ENCODE measurements at regions not wholly inside any gene's neighbourhood (a gene's known extent, or its start where the extent isn't known, plus 50 kb on each side); places are given as distances from the start of the nearest gene placed in this dataset.

DNA sequence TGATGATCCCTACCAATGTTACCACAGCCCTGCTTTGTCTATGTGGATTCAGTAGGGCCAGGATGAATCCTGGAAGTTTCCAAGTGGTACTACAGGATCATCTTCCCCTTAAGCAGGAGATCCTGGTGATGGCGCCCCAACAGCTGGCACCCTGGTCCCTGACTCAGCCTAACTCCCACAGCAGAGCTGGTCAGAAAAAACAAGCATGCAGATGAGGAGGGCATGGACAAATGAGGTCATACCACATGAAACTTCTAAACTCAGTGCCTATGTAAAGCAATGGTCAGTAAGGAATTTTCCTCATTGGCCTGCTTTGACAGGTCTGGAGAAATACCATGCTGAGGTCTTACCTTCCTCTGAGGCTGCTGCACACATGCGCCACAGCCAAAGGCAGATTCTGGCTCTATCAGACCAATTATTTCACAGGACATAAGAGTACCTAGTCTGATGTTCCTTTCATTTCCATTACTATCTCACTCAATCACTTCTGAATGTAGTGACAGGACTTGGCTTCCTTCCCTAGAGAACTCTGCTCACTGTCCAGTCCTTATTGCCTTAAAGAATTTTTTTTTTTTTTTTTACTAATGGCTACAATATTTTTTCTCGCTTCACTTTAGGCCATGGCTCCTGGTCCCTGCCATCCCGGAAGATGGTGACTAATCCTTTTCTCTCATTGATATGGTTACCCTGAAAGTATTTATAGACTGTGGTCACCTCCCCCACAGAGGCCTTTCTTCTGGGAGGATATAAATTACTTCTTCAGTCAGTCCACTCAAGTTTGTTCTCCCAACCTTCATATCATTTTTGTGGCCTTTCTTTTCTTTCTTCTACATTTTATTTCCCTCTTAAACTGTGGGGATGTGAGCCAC lies 525.2 kb upstream of the PSMD7 start (continued):
- no peak for TF ChIP-seq YY1 (IDR thresholded peaks at IDR 0.05; ENCODE audit: low read depth)
- no peak for TF ChIP-seq FOXM1 (IDR thresholded peaks at IDR 0.05; ENCODE audit: low read depth)
- TF ChIP-seq ELF1 (IDR thresholded peaks at IDR 0.05), result no peak
- TF ChIP-seq TAF1 (IDR thresholded peaks at IDR 0.05; ENCODE audit: borderline replicate concordance, low read depth, low read length), result no peak
- no peak for TF ChIP-seq TCF12 (IDR thresholded peaks at IDR 0.05)
- no peak for TF ChIP-seq JUND (IDR thresholded peaks at IDR 0.05)
- TF ChIP-seq MEF2A (IDR thresholded peaks at IDR 0.05; ENCODE audit: borderline replicate concordance, low read depth), result no peak
- no peak for TF ChIP-seq SMC3 (IDR thresholded peaks at IDR 0.05; ENCODE audit: low read depth, low read length)

DNA sequence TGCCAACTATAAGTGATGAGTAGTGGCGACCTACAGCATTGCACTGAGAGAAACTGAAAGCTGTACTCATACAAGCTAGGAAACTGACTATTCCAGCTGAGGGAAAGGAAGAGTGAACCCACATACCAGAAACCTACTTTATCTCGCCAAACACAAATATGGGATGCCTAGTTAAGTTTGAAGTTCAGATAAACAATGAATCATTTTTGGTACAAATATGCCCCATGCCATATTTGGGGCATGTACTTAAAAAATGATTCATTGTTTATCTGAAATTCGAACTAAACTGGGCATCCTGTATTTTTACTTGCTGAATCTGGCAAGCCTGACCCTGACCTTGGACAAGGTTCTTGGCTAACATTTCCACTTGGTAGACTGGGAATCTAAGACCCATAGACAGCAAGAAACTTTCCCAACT lies 527.8 kb upstream of the PSMD7 start:
- DNase-seq, result no peak
- Histone ChIP-seq H3K4me3 (ENCODE audit: low read depth in 2 of 2, low read length in 1 of 2) (no peak overlapping the region), H4K20me1 (ENCODE audit: insufficient read depth) (no peaks in the 10 kb centered on the region), H3K9me3 (no peaks in the 10 kb centered on the region), H3K27me3 (ENCODE audit: insufficient read depth) (no peaks in the 10 kb centered on the region), H2AFZ (ENCODE audit: low read depth) (no peak overlapping the region), H3K4me2 (no peak overlapping the region), H3K9ac (no peak overlapping the region), H3K36me3 (replicated peaks in 1 of 2; ENCODE audit: control insufficient read depth in 1 of 2, insufficient read depth in 2 of 2, low read length in 1 of 2) (no peaks in the 10 kb centered on the region), H3F3A (replicated peaks; ENCODE audit: insufficient read depth) (no peaks in the 10 kb centered on the region), H3K27ac (ENCODE audit: low read depth in 2 of 2, low read length in 1 of 2) (no peak overlapping the region), H3K79me2 (ENCODE audit: insufficient read depth) (no peaks in the 10 kb centered on the region), H3K9me2 (no peaks in the 10 kb centered on the region), H3K4me1 (ENCODE audit: control insufficient read depth in 1 of 2, insufficient read depth in 2 of 2, low read depth in 1 of 2, low read length in 1 of 2) (no peaks in the 10 kb centered on the region; a peak in 1 of 4 replicates)
- POLR2A ChIA-PET, result no interaction called here
- CTCF ChIA-PET, result interaction anchor here (1.1 to 1.7 kb wide), 2 partner anchors 24 to 39 kb away, joined by 3 to 4 read pairs; no protein-coding TSS in a partner anchor
- TF ChIP-seq SIN3A (IDR thresholded peaks at IDR 0.05; ENCODE audit: borderline replicate concordance, low read depth, low read length) (no peak), RAD21 (IDR thresholded peaks at IDR 0.05; ENCODE audit: low read length) (no peak), GATA2 (CRISPR knock-in tag; IDR thresholded peaks at IDR 0.05) (no peak), RCOR1 (IDR thresholded peaks at IDR 0.05; ENCODE audit: low read length) (no peak), MEF2A (IDR thresholded peaks at IDR 0.05; ENCODE audit: borderline replicate concordance, low read depth) (no peak), MXI1 (IDR thresholded peaks at IDR 0.05; ENCODE audit: low read depth, low read length) (no peak), RFX5 (IDR thresholded peaks at IDR 0.05; ENCODE audit: low read length) (no peak), FOSL2 (IDR thresholded peaks at IDR 0.05; ENCODE audit: borderline replicate concordance, low read depth) (no peak), JUND (IDR thresholded peaks at IDR 0.05) (no peak), SMC3 (IDR thresholded peaks at IDR 0.05; ENCODE audit: low read depth, low read length) (no peak), TAF1 (IDR thresholded peaks at IDR 0.05; ENCODE audit: borderline replicate concordance, low read depth, low read length) (no peak)
- TF ChIP-seq, protein P1, sequence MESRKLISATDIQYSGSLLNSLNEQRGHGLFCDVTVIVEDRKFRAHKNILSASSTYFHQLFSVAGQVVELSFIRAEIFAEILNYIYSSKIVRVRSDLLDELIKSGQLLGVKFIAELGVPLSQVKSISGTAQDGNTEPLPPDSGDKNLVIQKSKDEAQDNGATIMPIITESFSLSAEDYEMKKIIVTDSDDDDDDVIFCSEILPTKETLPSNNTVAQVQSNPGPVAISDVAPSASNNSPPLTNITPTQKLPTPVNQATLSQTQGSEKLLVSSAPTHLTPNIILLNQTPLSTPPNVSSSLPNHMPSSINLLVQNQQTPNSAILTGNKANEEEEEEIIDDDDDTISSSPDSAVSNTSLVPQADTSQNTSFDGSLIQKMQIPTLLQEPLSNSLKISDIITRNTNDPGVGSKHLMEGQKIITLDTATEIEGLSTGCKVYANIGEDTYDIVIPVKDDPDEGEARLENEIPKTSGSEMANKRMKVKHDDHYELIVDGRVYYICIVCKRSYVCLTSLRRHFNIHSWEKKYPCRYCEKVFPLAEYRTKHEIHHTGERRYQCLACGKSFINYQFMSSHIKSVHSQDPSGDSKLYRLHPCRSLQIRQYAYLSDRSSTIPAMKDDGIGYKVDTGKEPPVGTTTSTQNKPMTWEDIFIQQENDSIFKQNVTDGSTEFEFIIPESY (IDR thresholded peaks at IDR 0.05; ENCODE audit: borderline replicate concordance, low read depth), result no peak
- TF ChIP-seq, protein P2, sequence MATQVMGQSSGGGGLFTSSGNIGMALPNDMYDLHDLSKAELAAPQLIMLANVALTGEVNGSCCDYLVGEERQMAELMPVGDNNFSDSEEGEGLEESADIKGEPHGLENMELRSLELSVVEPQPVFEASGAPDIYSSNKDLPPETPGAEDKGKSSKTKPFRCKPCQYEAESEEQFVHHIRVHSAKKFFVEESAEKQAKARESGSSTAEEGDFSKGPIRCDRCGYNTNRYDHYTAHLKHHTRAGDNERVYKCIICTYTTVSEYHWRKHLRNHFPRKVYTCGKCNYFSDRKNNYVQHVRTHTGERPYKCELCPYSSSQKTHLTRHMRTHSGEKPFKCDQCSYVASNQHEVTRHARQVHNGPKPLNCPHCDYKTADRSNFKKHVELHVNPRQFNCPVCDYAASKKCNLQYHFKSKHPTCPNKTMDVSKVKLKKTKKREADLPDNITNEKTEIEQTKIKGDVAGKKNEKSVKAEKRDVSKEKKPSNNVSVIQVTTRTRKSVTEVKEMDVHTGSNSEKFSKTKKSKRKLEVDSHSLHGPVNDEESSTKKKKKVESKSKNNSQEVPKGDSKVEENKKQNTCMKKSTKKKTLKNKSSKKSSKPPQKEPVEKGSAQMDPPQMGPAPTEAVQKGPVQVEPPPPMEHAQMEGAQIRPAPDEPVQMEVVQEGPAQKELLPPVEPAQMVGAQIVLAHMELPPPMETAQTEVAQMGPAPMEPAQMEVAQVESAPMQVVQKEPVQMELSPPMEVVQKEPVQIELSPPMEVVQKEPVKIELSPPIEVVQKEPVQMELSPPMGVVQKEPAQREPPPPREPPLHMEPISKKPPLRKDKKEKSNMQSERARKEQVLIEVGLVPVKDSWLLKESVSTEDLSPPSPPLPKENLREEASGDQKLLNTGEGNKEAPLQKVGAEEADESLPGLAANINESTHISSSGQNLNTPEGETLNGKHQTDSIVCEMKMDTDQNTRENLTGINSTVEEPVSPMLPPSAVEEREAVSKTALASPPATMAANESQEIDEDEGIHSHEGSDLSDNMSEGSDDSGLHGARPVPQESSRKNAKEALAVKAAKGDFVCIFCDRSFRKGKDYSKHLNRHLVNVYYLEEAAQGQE (IDR thresholded peaks at IDR 0.05; ENCODE audit: low read depth, low read length), result no peak
- TF ChIP-seq, protein P3, sequence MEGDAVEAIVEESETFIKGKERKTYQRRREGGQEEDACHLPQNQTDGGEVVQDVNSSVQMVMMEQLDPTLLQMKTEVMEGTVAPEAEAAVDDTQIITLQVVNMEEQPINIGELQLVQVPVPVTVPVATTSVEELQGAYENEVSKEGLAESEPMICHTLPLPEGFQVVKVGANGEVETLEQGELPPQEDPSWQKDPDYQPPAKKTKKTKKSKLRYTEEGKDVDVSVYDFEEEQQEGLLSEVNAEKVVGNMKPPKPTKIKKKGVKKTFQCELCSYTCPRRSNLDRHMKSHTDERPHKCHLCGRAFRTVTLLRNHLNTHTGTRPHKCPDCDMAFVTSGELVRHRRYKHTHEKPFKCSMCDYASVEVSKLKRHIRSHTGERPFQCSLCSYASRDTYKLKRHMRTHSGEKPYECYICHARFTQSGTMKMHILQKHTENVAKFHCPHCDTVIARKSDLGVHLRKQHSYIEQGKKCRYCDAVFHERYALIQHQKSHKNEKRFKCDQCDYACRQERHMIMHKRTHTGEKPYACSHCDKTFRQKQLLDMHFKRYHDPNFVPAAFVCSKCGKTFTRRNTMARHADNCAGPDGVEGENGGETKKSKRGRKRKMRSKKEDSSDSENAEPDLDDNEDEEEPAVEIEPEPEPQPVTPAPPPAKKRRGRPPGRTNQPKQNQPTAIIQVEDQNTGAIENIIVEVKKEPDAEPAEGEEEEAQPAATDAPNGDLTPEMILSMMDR (IDR thresholded peaks at IDR 0.05), result no peak
- TF ChIP-seq, protein P4, sequence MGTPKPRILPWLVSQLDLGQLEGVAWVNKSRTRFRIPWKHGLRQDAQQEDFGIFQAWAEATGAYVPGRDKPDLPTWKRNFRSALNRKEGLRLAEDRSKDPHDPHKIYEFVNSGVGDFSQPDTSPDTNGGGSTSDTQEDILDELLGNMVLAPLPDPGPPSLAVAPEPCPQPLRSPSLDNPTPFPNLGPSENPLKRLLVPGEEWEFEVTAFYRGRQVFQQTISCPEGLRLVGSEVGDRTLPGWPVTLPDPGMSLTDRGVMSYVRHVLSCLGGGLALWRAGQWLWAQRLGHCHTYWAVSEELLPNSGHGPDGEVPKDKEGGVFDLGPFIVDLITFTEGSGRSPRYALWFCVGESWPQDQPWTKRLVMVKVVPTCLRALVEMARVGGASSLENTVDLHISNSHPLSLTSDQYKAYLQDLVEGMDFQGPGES (IDR thresholded peaks at IDR 0.05; ENCODE audit: low read depth, low read length), result no peak
- TF ChIP-seq, protein P5, sequence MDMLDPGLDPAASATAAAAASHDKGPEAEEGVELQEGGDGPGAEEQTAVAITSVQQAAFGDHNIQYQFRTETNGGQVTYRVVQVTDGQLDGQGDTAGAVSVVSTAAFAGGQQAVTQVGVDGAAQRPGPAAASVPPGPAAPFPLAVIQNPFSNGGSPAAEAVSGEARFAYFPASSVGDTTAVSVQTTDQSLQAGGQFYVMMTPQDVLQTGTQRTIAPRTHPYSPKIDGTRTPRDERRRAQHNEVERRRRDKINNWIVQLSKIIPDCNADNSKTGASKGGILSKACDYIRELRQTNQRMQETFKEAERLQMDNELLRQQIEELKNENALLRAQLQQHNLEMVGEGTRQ (IDR thresholded peaks at IDR 0.05; ENCODE audit: borderline replicate concordance, low read depth, low read length), result no peak
- TF ChIP-seq, protein P6, sequence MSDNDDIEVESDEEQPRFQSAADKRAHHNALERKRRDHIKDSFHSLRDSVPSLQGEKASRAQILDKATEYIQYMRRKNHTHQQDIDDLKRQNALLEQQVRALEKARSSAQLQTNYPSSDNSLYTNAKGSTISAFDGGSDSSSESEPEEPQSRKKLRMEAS (IDR thresholded peaks at IDR 0.05; ENCODE audit: low read depth), result no peak
- WGBS (ENCODE audit: low lambda C conversion rate), result 4% methylated on average over 3 of the region's 3 CpGs

Data from SK-N-SH (cell line).